HG03378 (cell line): ENCODE measurements at regions not wholly inside any gene's neighbourhood (a gene's known extent, or its start where the extent isn't known, plus 50 kb on each side); places are given as distances from the start of the nearest gene placed in this dataset.

Source experiments
- ATAC-seq: cut with Tn5 transposase; IDR thresholded peaks from one replicate; pipeline ENCODE4 v1.9.1; 2021; ENCODE audit warnings: mild to moderate bottlenecking, moderate library complexity; ENCODE audit not compliant: unreplicated experiment

- ATAC-seq = no peak
These were observed 288.6 kb upstream of the PWP1 start for GRCh38 chr12:107396991-107397390.

DNA sequence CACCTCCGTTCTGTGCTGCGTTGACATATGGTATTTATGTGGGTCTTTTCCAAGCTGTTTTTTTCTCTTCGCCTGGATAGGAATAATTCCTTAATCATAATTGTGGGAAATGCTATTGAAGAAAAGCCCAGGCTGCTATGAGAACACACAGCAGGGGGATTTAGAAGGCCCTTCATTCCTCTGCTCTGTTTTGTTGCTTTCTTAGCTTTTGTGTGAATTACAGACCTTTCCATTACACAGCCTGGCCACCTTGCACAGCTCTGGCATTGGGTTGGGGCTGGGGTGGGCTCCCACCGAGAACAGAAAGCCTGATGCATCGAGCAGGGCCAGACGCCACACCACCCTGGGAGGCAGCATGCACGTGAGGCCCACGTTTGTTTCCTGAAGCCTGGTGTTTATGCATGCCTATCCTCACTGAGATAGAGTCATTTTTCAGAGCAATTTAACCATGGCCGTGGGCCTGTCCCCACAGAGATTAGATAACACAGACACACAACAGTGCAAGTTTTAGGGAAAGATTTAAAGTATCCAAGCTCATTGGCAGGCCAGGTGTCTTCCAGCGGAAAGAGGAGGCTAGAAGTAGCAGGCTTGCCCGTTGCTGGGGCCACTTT lies 287.6 kb upstream of the PWP1 start:
- no peak for ATAC-seq

- ATAC-seq = no peak
These were observed 286.6 kb upstream of the PWP1 start for GRCh38 chr12:107399046-107399445.

- no peak for ATAC-seq
These were observed 284.7 kb upstream of the PWP1 start for GRCh38 chr12:107400686-107401447.

DNA sequence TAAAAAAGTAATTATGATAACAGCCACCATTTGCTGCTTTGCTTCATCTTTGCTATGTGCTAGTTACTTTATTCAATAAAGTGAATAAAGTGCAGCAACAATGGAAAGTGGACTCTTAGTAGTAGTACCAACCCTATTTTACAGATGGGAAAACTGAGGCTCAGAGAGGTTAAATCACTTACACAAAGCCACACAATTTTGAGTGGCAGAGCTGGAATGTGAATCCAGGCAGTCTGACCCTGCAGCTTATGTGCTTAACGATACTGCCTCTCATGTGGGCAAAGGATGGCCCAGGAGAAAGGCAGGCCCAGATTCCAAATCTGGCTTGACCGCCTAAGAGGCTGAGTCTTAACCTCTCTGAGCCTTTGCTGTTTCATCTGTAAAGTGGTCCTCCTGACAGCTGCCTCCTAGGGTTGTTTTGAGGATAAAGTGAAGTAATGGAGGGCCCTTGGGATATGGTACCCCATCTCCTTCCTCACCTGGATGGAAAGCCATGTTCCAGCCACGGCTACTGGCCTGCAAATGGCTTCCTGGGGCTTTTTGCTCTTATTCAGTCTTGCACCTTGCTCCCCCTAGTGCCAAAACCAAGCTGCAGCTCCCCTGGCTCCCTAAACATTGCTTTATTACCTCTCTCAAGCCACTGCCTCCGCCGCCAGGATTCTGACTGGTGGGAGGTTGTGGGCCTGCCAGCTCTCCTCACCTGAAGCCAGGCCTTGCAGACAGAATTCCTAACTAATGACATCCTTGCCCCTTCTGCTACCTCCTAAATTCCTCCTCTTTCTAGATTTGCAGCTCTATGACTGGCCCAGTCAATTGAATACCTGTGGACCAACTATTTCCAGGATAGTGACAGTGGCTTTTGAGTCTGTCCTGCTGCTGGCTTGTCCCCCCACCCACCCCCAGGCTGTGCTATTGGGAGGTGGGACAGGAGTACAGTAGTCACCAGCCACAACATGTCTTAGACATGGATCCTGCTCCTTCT lies 283.3 kb upstream of the PWP1 start:
- ATAC-seq = no peak

- no peak for ATAC-seq
These were observed 280.6 kb upstream of the PWP1 start for GRCh38 chr12:107404981-107405380.

DNA sequence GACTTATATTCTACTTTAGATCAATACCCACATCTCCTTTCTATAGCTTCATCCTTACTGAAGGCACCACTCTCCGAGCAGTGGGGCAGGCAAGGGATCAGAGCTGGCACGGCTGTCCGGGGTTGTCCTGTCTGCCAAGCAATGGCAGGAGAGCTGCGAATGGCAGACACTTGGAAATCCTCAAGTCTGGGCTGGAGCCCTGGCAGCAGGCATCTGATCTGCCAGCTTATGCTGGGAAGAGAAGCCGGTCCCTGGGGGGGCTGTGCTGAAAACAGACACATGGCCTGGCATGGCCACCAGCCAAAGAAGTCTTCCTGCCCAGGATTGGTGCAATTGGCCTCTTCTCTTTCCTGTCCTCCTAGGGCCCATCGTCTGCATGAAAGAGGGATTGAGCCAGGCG lies 280.2 kb upstream of the PWP1 start:
- no peak for ATAC-seq

DNA sequence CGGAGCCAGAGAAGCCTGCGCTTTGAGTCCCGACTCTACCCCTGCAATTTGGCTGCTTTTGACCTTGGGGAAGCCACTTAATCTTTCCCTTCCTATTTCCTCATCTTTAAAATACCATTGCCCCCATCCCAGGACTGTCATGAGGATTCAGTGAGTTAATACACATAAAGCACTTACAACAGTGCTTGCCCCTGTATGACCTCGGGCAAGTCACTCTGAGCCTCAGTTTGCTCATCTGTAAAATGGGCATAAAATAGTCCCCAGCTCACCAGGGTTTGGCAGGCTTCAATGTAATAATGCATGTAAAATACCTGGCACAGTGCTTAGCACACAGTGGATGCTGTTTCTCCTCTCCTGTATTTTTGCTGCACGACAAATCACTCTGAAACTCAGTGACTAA lies 278.7 kb upstream of the PWP1 start:
- no peak for ATAC-seq

DNA sequence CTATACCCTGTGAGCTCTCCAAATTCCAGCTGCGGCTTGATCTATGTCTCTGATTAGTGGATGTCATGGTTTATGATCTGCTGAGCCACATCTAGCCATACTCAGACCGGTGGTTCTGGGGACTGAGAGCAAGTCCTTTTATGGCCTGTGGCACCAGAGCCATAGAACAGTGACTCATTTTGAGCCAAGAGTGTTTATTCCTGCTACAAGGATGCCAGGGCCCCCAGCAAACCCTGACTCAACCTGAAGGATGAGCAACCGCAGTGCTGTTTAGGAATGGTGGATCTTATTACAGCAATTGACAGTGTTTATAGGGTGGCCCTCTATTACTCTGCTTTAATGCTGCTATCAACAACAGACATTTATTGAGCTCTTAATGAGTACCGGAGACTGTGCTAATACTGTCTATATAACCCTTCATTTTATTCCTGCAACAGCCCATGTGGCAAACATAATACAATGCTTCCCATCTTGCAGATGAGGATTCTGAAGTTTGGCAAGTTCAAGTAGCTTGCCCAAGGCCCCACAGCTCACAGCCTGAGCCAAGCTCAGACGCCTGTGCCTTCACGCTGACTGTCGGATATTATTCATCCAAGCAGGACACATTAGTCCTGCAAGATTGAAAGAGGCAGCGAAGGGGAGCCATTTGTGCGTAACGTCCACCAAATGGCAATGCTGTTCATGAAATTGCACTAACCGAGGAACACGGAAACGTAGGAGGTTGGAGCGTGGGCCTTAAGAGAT lies 273.6 kb upstream of the PWP1 start:
- no peak for ATAC-seq

GRCh38 chr12:107415071-107415470 lies 270.5 kb upstream of the PWP1 start:
- no peak for ATAC-seq

DNA sequence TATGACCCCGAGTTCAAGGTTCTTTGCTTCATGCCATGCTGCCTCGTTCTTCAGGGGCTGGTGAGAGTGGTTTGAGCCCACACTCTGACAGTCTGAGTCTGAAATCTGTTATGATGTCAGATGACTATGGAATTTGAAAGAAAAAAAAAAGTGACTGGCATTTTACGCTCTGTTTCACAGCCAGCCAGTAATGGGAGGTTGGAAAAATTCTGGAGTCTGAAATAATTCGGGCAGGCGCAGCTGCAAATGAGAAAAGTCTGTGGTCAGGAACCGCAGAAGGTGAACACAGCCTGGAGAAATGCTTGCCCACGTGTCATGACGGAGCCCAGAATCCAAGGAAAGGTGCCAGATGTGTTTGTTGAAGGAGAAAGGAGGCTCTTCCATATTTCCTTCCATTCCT lies 269.8 kb upstream of the PWP1 start:
- ATAC-seq = no peak

DNA sequence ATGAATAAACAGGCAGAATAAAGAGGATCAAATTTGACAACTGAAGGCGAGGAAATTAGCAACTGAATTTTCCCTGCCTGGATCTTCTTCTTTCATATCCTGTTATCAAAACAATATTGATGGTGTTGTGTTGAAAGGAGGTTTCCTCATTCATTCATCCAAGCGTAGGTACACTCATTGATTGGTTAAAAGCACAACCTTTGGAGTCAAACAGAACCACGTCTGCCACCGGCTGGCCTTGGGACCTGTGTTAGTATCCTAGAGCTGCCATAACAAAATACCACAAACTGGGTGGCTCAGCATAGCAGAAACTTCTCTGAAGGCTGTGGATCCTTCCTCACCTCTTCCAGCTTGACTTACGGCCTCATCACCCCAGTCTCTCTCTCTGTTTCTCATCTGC lies 268.6 kb upstream of the PWP1 start:
- no peak for ATAC-seq

DNA sequence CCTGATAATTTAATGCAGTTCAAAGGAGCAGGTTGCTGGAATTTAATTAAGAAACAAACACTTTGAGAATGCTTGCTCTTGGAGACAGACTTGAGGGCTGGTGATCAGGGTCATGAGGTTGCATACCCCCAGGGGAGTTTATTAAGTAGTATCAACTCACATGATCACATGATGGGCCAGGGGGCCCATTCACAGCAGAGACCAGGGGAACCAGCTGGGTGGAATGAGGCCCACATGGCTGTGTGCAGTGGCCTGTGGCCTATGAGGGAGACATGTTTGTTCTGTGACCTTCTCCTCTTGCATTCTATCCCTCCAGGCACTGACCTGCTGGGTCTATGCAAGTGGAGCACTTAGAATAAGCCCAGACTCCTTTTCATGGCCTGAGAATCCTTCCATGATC lies 266.6 kb upstream of the PWP1 start:
- ATAC-seq = no peak

- no peak for ATAC-seq
These were observed 262.1 kb upstream of the PWP1 start for GRCh38 chr12:107423531-107423930.

- no peak for ATAC-seq
These were observed 256.4 kb upstream of the PWP1 start for GRCh38 chr12:107429006-107429705.

DNA sequence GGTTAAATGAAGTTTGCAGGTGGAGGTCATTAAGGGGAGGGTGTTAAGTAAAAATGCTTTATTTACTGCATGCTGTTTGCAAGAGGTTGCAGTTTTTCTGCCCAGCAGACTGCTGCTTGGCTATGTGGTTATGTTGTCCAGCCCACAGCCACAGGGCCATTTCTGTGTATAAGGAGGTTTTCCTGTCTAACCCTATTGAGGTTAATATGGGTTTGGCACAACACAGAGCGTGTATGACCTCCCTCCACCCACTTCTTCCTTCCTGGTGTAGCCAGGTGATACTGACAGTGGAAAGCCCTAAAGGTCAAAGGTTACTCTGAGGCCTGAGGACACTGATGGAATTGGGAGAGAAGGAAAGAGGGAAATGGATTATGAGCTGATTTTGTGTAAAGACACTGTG lies 253.7 kb upstream of the PWP1 start:
- no peak for ATAC-seq

DNA sequence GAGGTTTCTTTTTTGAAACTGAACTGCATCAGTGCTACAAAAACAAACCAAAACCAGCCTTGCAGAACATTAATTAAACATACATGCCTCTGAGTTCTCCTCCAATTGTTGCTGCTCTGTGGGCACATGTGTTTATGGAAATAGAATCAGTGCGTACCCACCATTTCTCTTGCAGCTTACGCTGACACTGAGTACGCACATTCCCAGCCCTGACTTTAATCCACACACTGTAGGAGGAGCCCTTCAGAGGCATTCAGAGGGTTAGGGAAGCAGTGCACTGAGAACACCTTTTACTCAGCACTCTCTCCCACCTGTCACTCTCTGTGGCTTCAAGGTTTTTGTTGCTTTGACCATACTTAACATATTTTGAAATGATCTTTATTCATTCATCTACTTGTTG lies 250.5 kb upstream of the PWP1 start:
- no peak for ATAC-seq

DNA sequence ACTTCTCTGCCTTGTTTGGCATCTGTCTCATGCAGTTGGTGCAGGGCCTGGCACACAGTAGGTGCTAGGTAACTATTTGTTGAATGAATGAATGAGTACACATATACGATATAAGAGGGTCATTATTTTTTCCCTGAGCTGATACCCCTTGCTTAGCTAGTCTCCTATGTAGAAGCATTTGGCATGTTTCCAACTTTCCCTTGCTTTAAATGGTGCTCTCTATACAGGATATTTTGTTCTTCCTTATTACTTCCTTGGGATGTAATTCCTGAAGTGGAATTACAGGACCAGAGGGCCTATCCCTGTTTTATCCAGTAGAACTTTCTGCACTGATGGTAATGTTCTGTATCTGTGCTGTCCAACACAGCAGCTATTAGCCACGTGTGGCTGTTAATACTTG lies 250.1 kb upstream of the PWP1 start:
- ATAC-seq = no peak

- no peak for ATAC-seq
These were observed 249.2 kb upstream of the PWP1 start for GRCh38 chr12:107436376-107436775.

GRCh38 chr12:107436836-107437235 lies 248.8 kb upstream of the PWP1 start:
- ATAC-seq = no peak
